Astrocyte of the spinal cord (primary cell): ENCODE measurements at regions not wholly inside any gene's neighbourhood (a gene's known extent, or its start where the extent isn't known, plus 50 kb on each side); places are given as distances from the start of the nearest gene placed in this dataset.

Source experiments
- DNase-seq: peaks from one replicate; pipeline ENCODE4 v3.0.0; 2011; ENCODE audit warnings: low read depth, low spot score
- H3K4me3 ChIP-seq: 2 replicates; pipeline ENCODE4 v1.5.1; 2011; ENCODE audit warnings: low read depth, mild to moderate bottlenecking, low read length, moderate library complexity
- CTCF ChIP-seq: IDR thresholded peaks from 2 replicates; pipeline ENCODE4 v1.5.1; 2012; ENCODE audit warnings: low read depth, mild to moderate bottlenecking, low read length, inconsistent platforms
- in situ Hi-C: cut with HindIII; loops from 2 replicates; pipeline ENCODE4 v1.10.0; 2017; ENCODE audit warnings: low sequenced_read_pairs

DNA sequence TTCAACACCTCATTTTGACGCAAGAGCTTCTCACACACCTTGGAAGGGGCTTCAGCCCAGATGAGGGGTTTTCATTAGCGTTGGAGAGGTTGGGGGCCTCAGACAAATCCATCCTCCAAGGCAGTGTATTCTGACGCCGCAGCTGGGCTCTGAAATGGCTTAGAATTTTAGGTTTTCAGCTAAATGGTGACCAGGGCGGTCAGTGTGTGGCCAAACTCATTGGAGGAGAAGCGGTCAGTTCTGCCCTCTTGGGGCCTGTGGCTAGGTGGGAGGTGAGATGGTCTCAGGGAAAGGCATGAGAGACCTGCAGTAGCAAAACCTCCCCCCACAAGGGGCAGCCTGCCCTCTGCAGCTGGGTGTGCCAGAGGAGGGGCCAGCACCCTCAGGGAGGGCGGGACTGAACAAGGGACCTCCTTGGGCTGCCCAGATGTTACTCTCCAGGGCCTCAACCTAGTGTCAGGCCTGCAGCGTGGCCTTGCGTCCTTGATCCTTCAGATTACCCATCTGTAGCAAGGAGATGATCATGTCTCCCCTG lies 155.8 kb downstream of the URI1 start:
- TF ChIP-seq CTCF, result no peak
- in situ Hi-C loops, result no loop called here
- H3K4me3 ChIP-seq, result no peak overlapping the region
- no peak for DNase-seq

DNA sequence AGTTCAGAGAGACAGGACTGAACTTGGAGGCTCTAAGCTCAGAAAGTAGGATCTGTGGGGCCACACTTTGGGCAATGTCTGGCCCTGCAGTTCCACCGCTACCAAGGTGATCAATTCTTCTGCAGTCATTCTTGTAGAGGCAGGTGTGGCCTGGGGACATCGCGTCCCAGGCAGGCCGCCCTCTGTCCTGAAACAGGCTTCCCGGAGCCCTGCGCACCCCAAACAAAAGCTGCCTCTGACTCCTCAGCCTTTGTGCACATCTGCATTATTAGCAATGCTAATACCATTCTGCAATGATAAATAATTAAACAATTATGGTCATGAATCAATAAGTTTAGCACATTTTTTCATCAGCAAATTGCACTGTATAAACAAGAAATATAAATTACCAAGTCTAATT lies 160.2 kb downstream of the URI1 start:
- no peak for TF ChIP-seq CTCF
- H3K4me3 ChIP-seq, result no peak overlapping the region
- in situ Hi-C loops, result no loop called here
- DNase-seq, result no peak

DNA sequence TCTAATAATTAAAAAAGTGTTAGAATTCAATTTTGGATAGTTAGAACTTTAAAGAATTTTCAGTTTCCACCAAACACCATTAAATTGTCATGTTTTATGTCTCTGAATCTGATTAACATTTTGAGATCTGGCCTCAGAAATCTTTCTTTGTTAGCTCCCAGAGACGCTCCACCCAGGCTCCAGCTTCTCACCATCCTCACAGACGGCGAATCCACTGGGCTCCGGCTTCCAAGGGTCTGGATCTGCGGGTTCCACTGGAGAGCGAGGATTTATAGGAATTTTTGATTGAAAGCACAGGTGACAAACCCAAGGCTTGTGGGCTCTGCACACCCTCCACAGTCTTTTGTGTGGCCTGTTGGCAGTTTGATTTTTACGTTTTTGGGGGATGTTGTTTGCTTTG lies 160.6 kb downstream of the URI1 start:
- DNase-seq, result no peak
- in situ Hi-C loops, result no loop called here
- TF ChIP-seq CTCF, result no peak
- H3K4me3 ChIP-seq, result no peak overlapping the region

- no peak for TF ChIP-seq CTCF
- no peak for DNase-seq
- no peak overlapping the region for H3K4me3 ChIP-seq
- in situ Hi-C loops, result no loop called here
Observed at GRCh38 chr19:30103981-30104380, 161.9 kb downstream of the URI1 start.

- in situ Hi-C loops, result no loop called here
- no peak for DNase-seq
Observed at GRCh38 chr19:30105316-30105715, 163.3 kb downstream of the URI1 start.

GRCh38 chr19:30105727-30106126 lies 163.7 kb downstream of the URI1 start:
- DNase-seq, result no peak
- in situ Hi-C loops, result no loop called here
- no peak overlapping the region for H3K4me3 ChIP-seq
- TF ChIP-seq CTCF, result no peak

More at GRCh38 chr19:30105316-30105715, 163.3 kb downstream of the URI1 start:
- no peak for TF ChIP-seq CTCF
- no peak overlapping the region for H3K4me3 ChIP-seq
